IPS-18a (cell line): ENCODE measurements at regions not wholly inside any gene's neighbourhood (a gene's known extent, or its start where the extent isn't known, plus 50 kb on each side); places are given as distances from the start of the nearest gene placed in this dataset.
"Not testable (repeated sequence)": the region's sequence is repeated elsewhere in the genome, so short reads cannot be mapped to it uniquely, and the experiment has no call there.

ENCODE experiments used
- H3K27ac ChIP-seq: one replicate; pipeline ENCODE4 v1.5.1; 2013; ENCODE audit warnings: low read length
- H3K27me3 ChIP-seq: one replicate; pipeline ENCODE4 v1.6.1; 2013; ENCODE audit warnings: mild to moderate bottlenecking, low read length; ENCODE audit not compliant: control insufficient read depth, insufficient read depth
- H3K36me3 ChIP-seq: one replicate; pipeline ENCODE4 v1.6.1; 2013; ENCODE audit warnings: low read depth, low read length; ENCODE audit not compliant: control insufficient read depth
- H3K4me1 ChIP-seq: one replicate; pipeline ENCODE4 v1.6.1; 2013; ENCODE audit warnings: low read depth, low read length; ENCODE audit not compliant: control insufficient read depth
- H3K4me3 ChIP-seq: one replicate; pipeline ENCODE4 v1.5.1; 2013; ENCODE audit warnings: low read length
- H3K9ac ChIP-seq: one replicate; pipeline ENCODE4 v1.6.1; 2013; ENCODE audit warnings: mild to moderate bottlenecking, low read length, moderate library complexity
- H3K9me3 ChIP-seq: one replicate; pipeline ENCODE4 v1.6.1; 2013; ENCODE audit warnings: low read depth, low read length; ENCODE audit not compliant: control insufficient read depth

DNA sequence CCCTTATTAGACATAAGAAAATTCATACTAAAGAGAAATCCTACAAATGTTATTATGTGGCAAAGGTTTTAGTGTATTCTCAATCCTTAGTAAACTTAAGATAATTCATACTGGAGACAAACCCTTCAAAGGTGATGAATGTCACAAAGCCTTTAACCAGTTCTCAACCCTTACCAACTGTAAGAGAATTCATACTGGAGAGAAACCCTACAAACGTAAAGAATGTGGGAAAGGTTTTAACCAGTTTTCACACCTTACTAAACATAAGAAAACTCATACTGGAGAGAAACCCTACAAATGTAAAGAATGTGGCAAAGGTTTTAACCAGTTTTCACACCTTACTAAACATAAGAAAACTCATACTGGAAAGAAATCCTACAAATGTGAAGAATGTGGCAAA lies 93.2 kb downstream of the ZNF680 start:
- Histone ChIP-seq H3K9ac (no peak overlapping the region), H3K27ac (no peak overlapping the region), H3K36me3 (no peaks in the 10 kb centered on the region), H3K4me3 (no peak overlapping the region), H3K27me3 (no peaks in the 10 kb centered on the region), H3K4me1 (no peaks in the 10 kb centered on the region), H3K9me3 (peaks cover 44% of the 10 kb centered on the region)

DNA sequence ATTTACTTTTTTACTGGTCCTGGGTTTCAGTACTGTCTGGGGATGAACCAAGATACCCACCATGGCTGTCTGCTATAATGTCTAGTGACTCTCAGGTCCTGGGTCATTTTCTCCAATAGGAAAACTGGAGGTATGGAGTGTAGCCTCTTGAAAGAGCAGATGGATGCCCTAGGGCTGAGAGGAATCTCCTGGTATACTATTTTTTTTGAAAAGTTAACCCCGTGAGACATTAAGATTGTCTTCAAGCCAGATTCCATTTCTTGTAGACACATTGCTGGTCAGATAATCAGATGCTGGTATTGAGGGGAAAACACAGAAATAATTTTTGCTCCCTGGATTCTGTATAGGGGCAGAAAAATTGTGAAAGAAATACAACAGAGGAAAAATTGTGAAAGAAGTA lies 97.3 kb downstream of the ZNF680 start:
- Histone ChIP-seq H3K9me3 (peaks cover 54% of the 10 kb centered on the region), H3K27me3 (no peaks in the 10 kb centered on the region), H3K4me1 (no peaks in the 10 kb centered on the region), H3K4me3 (no peak overlapping the region), H3K36me3 (no peaks in the 10 kb centered on the region), H3K9ac (no peak overlapping the region), H3K27ac (no peak overlapping the region)

DNA sequence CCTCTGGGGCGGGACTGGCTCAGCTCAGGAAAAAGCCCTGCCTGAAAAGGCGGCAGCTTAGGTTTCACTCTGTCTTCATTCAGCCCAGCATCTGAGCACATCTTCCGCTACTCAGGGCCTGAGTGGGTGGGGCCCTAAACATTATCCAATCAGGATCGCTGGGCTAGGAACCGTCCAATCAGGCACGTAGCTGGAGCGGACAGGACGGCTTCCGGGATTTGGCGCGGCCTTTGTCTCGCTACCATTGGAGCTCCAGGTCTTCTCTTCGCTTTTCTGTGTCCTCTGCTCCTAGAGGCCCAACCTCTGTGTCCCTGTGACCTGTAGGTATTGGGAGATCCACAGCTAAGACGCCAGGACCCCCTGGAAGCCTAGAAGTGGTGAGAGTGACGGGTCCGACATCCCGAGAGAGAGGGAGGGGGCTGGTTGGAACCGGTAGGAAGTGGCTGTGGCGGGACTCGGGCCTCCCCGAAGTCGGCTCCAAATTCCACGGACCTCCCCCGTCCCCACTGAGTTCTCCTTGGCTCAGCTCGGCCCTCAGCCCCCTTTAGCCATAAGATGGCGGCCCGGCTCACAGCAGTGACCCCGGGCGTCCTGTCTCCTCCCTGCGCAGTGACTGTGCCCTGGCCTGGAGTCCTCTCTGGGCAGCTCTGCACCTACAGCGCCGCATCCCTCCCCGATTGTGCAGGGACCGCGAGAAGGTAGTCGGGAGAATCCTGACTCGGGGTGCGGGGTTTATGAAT lies 99.1 kb downstream of the ZNF680 start:
- Histone ChIP-seq H3K36me3 (no peaks in the 10 kb centered on the region), H3K9ac (no peak overlapping the region), H3K27ac (no peak overlapping the region), H3K4me1 (no peaks in the 10 kb centered on the region), H3K4me3 (no peak overlapping the region), H3K27me3 (no peaks in the 10 kb centered on the region), H3K9me3 (peaks cover 56% of the 10 kb centered on the region)

DNA sequence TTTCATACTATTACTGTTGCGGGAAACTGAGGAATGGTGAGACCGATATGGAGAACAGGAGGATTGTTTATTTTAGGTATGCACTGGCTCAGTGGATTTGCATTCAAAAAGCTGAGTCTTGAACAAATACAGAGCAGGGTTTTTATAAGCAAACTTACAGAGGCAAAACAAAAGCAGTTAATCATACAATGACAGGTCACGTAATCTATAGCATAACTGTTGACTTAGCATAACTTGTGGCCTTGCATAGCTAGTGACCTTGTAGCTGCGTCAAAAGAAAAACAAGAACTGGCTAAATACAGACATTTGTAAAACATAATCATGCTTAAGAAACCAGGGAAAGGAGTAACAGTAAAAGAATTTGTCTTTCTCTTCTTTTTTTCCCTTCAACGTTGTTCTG lies 103.0 kb downstream of the ZNF680 start:
- H3K4me3 ChIP-seq, H3K27me3 ChIP-seq, H3K27ac ChIP-seq, H3K9ac ChIP-seq, H3K36me3 ChIP-seq, H3K4me1 ChIP-seq: not testable (repeated sequence)
- peaks cover 77% of the 10 kb centered on the region for H3K9me3 ChIP-seq

DNA sequence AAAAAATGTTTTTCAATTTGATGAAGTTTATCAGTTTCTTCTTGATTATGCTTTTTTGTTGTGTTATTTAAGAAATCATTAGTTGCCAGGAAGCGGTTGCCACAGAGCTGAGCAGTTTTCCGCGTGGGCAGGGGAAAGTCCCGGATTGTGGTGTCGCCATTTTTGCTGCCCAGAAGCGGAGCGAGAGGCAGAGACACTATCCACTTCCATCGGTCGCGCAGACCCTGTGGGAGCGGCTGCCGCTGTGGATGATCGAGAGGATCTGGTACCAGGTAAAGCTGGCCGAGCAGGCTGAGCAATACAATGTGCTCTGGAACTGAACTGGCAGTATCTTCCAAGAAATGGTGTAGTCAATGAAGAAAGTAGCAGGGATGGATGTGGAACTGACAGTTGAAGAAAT lies 119.8 kb downstream of the ZNF736 start:
- Histone ChIP-seq H3K4me3 (no peak overlapping the region), H3K27ac (no peak overlapping the region), H3K27me3 (no peaks in the 10 kb centered on the region), H3K4me1 (no peaks in the 10 kb centered on the region), H3K9me3 (peaks cover 46% of the 10 kb centered on the region), H3K9ac (no peak overlapping the region), H3K36me3 (no peaks in the 10 kb centered on the region)

DNA sequence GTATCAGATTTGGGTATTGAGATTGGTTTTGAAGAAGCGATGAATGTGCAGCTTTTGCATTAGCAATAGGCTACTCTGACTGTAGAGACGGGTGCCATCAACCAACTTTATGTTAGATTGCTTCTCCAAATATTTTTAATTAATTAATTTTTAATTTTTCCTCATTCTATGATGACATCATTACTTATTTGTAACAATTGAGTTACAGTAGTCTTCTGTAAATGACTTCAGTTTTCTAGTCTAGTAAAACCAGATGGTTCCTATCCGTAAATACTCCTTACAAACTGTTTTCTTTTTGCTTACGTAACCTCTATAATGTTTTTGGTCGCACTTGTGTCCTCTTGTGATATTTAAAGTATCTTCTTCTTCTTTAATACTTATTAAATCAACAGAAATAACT lies 118.1 kb downstream of the ZNF736 start:
- Histone ChIP-seq H3K36me3 (no peaks in the 10 kb centered on the region), H3K27ac (no peak overlapping the region), H3K4me3 (no peak overlapping the region), H3K4me1 (no peaks in the 10 kb centered on the region), H3K9me3 (peaks cover 54% of the 10 kb centered on the region), H3K27me3 (no peaks in the 10 kb centered on the region), H3K9ac (no peak overlapping the region)

DNA sequence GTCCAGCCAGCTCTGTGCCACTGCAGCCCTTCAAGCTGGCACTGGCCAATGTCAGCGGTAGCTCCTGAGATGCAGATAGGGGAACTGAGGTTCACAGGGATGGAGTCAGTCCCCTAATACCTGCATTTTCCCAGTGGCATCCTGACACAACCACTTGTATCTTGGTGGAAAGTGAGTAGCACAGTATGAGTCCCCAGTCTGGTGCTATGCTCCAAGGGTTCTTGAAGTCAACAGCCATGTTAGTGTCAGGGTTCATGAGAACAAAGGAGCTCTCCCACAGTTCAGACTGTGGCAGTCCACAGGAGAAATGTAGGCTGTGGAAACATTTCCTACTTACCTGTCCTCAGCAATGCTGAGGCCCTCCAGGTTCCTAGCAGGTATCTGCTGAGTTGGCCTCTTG lies 115.5 kb downstream of the ZNF736 start:
- Histone ChIP-seq H3K27me3 (no peaks in the 10 kb centered on the region), H3K4me1 (no peaks in the 10 kb centered on the region), H3K36me3 (no peaks in the 10 kb centered on the region), H3K9me3 (peaks cover 60% of the 10 kb centered on the region), H3K27ac (no peak overlapping the region), H3K4me3 (no peak overlapping the region), H3K9ac (no peak overlapping the region)

DNA sequence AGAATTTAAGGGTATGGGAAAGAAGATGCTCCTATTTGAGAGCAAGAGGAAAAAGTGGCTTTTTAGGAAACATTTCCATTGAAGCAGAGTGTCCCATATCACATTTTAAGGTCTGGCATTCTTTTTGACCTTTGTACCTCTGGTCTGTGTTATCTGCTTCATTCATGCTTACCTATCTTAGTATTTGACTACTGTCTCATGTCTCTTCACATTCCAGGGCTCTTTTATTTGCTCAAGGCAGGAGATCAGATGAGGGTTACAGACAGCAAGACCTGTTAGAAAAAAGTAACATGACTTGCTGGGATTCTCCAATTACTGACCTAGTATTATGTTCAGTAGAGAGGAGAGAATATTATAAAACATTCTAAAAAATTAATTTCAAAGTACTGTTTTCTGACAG lies 111.7 kb downstream of the ZNF736 start:
- H3K4me1 ChIP-seq, H3K36me3 ChIP-seq, H3K27ac ChIP-seq, H3K27me3 ChIP-seq, H3K9ac ChIP-seq, H3K4me3 ChIP-seq: not testable (repeated sequence)
- peaks cover 71% of the 10 kb centered on the region for H3K9me3 ChIP-seq

DNA sequence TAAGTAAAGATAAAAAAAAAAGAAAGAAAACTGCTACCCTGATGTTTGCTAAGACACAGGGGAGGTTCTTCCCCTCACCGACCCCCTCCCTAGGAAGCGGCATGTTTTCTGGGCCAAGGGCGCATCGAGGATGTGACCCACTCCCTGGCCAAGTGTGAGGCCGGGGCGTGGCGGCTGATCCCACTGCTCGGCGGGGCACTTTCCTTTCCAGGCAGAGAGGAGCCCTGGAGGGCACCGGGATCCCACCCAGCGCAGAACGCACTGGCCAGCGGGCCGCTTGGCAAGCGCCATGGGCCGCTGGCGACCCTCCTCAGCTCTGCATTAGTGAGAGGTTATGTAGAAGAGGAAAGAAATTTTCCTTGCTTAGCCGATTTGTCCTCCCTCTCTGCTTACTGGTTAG lies 93.4 kb downstream of the ZNF736 start:
- no peak overlapping the region for H3K27ac ChIP-seq
- no peaks in the 10 kb centered on the region for H3K4me1 ChIP-seq
- no peaks in the 10 kb centered on the region for H3K27me3 ChIP-seq
- H3K9me3 ChIP-seq, result peaks cover 53% of the 10 kb centered on the region
- no peak overlapping the region for H3K9ac ChIP-seq
- no peak overlapping the region for H3K4me3 ChIP-seq
- H3K36me3 ChIP-seq, result no peaks in the 10 kb centered on the region
